GM18873 (cell line): ENCODE measurements at regions not wholly inside any gene's neighbourhood (a gene's known extent, or its start where the extent isn't known, plus 50 kb on each side); places are given as distances from the start of the nearest gene placed in this dataset.
"Not testable (repeated sequence)": the region's sequence is repeated elsewhere in the genome, so short reads cannot be mapped to it uniquely, and the experiment has no call there.

Experiments used
- ATAC-seq: cut with Tn5 transposase; IDR thresholded peaks from one replicate; pipeline ENCODE4 v1.9.1; 2021; ENCODE audit warnings: mild to moderate bottlenecking, moderate library complexity, moderate number of reproducible peaks; ENCODE audit not compliant: unreplicated experiment, low FRiP score

GRCh38 chr10:52979295-52979990, 206.9 kb upstream of the MBL2 start:
- ATAC-seq, result no peak

- ATAC-seq, result no peak
These were observed 205.0 kb upstream of the MBL2 start for GRCh38 chr10:52977581-52977980.

GRCh38 chr10:52967806-52968795, 195.5 kb upstream of the MBL2 start:
- ATAC-seq, result no peak

GRCh38 chr10:52966904-52967303, 194.3 kb upstream of the MBL2 start:
- no peak for ATAC-seq

GRCh38 chr10:52965938-52966401, 193.4 kb upstream of the MBL2 start:
- peak; percentile 99 for ATAC-seq

GRCh38 chr10:52965509-52965908, 192.9 kb upstream of the MBL2 start:
- no peak for ATAC-seq

GRCh38 chr10:52961323-52961722, 188.7 kb upstream of the MBL2 start:
- ATAC-seq, result no peak

GRCh38 chr10:52959810-52960209, 187.2 kb upstream of the MBL2 start:
- no peak for ATAC-seq

GRCh38 chr10:52956861-52957260, 184.3 kb upstream of the MBL2 start:
- ATAC-seq, result no peak

- no peak for ATAC-seq
These were observed 183.9 kb upstream of the MBL2 start for GRCh38 chr10:52956461-52956860.

- ATAC-seq, result no peak
These were observed 182.8 kb upstream of the MBL2 start for GRCh38 chr10:52955337-52955736.

GRCh38 chr10:52954407-52954806, 181.8 kb upstream of the MBL2 start:
- ATAC-seq, result no peak

- no peak for ATAC-seq
These were observed 179.9 kb upstream of the MBL2 start for GRCh38 chr10:52952391-52953055.

- peak; percentile 81 for ATAC-seq
These were observed 179.2 kb upstream of the MBL2 start for GRCh38 chr10:52951824-52952223.

- ATAC-seq, result no peak
These were observed 178.0 kb upstream of the MBL2 start for GRCh38 chr10:52950578-52950977.

GRCh38 chr10:52949899-52950298, 177.3 kb upstream of the MBL2 start:
- ATAC-seq, result no peak

- no peak for ATAC-seq
These were observed 173.9 kb upstream of the MBL2 start for GRCh38 chr10:52946486-52946885.

GRCh38 chr10:52945521-52945920, 172.9 kb upstream of the MBL2 start:
- ATAC-seq, result not testable (repeated sequence)

GRCh38 chr10:52940921-52941320, 168.3 kb upstream of the MBL2 start:
- no peak for ATAC-seq

- ATAC-seq, result no peak
These were observed 167.3 kb upstream of the MBL2 start for GRCh38 chr10:52939894-52940293.

GRCh38 chr10:52933748-52934147, 161.2 kb upstream of the MBL2 start:
- no peak for ATAC-seq
